ENCODE measurements at regions not wholly inside any gene's neighbourhood (a gene's known extent, or its start where the extent isn't known, plus 50 kb on each side); places are given as distances from the start of the nearest gene placed in this dataset.
"Not testable (repeated sequence)": the region's sequence is repeated elsewhere in the genome, so short reads cannot be mapped to it uniquely, and the experiment has no call there.

DNA sequence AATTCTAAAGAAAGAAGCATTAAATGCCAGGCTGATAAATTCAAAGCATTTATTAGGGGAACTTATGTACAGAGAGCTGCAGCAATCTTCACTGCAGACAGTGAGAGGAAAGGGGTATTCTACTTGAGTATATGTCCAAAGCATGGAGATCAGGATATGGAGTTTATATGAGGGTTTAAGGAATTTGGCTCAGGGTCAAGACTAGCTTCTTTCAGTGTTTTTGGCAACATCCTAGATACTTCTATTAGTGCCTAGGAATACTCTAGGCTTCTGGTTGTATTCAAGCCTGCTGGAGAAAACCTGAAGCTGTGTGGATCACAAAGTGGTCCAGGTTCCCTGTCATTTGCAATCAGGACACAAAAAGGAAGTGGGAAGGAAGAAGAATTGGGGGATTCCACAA is 194.6 kb downstream of the CETN3 start:
- Histone ChIP-seq H3K4me3 (ENCODE audit: low read depth, low read length) (no peak overlapping the region), H3K27me3 (ENCODE audit: control insufficient read depth, insufficient read depth, low read length) (no peaks in the 10 kb centered on the region), H3K36me3 (ENCODE audit: control insufficient read depth, insufficient read depth, low read length) (no peaks in the 10 kb centered on the region)
- ChIA-PET CTCF (no interaction called here), POLR2A (no interaction called here)
- TF ChIP-seq, protein P1, sequence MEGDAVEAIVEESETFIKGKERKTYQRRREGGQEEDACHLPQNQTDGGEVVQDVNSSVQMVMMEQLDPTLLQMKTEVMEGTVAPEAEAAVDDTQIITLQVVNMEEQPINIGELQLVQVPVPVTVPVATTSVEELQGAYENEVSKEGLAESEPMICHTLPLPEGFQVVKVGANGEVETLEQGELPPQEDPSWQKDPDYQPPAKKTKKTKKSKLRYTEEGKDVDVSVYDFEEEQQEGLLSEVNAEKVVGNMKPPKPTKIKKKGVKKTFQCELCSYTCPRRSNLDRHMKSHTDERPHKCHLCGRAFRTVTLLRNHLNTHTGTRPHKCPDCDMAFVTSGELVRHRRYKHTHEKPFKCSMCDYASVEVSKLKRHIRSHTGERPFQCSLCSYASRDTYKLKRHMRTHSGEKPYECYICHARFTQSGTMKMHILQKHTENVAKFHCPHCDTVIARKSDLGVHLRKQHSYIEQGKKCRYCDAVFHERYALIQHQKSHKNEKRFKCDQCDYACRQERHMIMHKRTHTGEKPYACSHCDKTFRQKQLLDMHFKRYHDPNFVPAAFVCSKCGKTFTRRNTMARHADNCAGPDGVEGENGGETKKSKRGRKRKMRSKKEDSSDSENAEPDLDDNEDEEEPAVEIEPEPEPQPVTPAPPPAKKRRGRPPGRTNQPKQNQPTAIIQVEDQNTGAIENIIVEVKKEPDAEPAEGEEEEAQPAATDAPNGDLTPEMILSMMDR (IDR thresholded peaks at IDR 0.05; ENCODE audit: insufficient read depth, low read depth, low read length): no peak
- no peak for DNase-seq (ENCODE audit: low read depth)

DNA sequence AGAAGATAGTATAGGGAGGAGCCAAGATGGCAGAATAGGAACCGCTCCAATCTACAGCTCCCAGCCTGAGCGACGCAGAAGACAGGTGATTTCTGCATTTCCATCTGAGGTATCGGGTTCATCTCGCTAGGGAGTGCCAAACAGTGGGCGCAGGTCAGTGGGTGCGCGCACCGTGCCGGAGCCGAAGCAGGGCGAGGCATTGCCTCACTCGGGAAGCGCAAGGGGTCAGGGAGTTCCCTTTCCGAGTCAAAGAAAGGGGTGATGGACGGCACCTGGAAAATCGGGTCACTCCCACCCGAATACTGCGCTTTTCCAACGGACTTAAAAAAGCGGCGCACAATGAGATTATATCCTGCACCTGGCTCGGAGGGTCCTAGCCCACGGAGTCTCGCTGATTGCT is 201.2 kb downstream of the CETN3 start:
- H3K27me3 ChIP-seq (ENCODE audit: control insufficient read depth, insufficient read depth, low read length); H3K4me3 ChIP-seq (ENCODE audit: low read depth, low read length); H3K36me3 ChIP-seq (ENCODE audit: control insufficient read depth, insufficient read depth, low read length); POLR2A ChIA-PET; DNase-seq (ENCODE audit: low read depth); CTCF ChIA-PET: not testable (repeated sequence)

DNA sequence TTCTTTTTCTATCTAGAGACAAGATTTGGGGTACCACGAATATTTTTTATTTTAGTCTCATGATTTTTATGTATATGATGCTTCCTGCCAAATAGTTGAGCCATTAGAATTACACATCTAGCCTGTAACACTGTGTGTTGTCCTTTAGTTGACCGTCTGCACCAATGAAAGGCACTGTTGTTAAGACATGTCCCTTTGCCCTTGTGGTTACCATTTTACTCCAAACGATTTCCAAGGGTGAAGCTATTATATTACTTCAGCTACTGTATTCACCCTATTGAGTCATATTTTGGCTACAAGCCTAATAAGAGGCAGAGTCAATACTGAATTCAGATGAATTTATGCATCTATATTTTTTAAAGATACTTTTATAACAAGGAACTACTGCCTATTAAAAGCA is 207.6 kb downstream of the CETN3 start:
- Histone ChIP-seq H3K4me3 (ENCODE audit: low read depth, low read length) (no peak overlapping the region), H3K36me3 (ENCODE audit: control insufficient read depth, insufficient read depth, low read length) (no peaks in the 10 kb centered on the region), H3K27me3 (ENCODE audit: control insufficient read depth, insufficient read depth, low read length) (no peaks in the 10 kb centered on the region)
- CTCF ChIA-PET: no interaction called here
- POLR2A ChIA-PET: no interaction called here
- TF ChIP-seq, protein P1 (IDR thresholded peaks at IDR 0.05; ENCODE audit: insufficient read depth, low read depth, low read length): no peak
- no peak for DNase-seq (ENCODE audit: low read depth)

DNA sequence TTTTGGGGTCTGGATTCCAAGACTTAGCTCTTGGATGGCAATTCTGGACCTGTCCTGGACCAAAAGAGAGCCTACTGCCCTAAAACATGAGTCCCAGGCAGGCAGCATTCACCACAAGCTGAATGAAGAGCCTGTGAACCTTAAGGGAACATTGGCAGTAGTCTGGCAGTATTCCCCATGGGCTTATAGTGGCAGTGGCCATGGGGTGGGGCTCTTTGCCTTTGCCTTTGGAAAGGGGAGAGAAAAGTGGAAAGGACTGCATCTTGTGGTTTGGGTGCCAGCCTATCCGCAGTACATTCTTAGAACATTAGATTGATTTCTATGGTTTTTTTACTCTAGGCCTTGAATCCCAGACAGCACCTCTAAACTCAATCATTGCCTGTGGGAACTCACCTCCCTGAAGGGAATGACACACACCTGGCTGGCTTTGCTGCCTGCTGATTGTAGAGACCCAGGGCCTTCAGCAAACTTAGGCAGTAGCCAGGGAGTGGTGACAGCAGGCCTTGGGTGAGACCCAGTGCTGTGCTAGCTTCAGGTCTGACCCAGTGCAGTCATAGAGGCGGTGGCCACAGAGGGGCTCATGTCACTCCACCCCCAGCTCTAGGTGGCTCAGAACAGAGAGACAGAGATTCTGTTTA is 216.3 kb downstream of the CETN3 start:
- Histone ChIP-seq H3K27me3 (ENCODE audit: control insufficient read depth, insufficient read depth, low read length) (no peaks in the 10 kb centered on the region), H3K4me3 (ENCODE audit: low read depth, low read length) (no peak overlapping the region), H3K36me3 (ENCODE audit: control insufficient read depth, insufficient read depth, low read length) (no peaks in the 10 kb centered on the region)
- TF ChIP-seq, protein P1 (IDR thresholded peaks at IDR 0.05; ENCODE audit: insufficient read depth, low read depth, low read length): no peak
- POLR2A ChIA-PET: no interaction called here
- CTCF ChIA-PET: no interaction called here
- no peak for DNase-seq (ENCODE audit: low read depth)

- ChIA-PET POLR2A (no interaction called here), CTCF (interaction anchor here (1.2 kb wide), 1 partner anchor 42 kb away, joined by 3 read pairs; no protein-coding TSS in a partner anchor)
- Histone ChIP-seq H3K27me3 (ENCODE audit: control insufficient read depth, insufficient read depth, low read length) (no peaks in the 10 kb centered on the region), H3K4me3 (ENCODE audit: low read depth, low read length) (no peak overlapping the region), H3K36me3 (ENCODE audit: control insufficient read depth, insufficient read depth, low read length) (no peaks in the 10 kb centered on the region)
- TF ChIP-seq, protein P1 (IDR thresholded peaks at IDR 0.05; ENCODE audit: insufficient read depth, low read depth, low read length): no peak
- DNase-seq (ENCODE audit: low read depth): no peak
Observed at GRCh38 chr5:90191352-90192045, 218.1 kb downstream of the CETN3 start.

Measured in BJ (cell line).